CD4-positive, alpha-beta T cell treated with Interleukin-1 beta for 1 hour (primary cell): ENCODE measurements at regions not wholly inside any gene's neighbourhood (a gene's known extent, or its start where the extent isn't known, plus 50 kb on each side); places are given as distances from the start of the nearest gene placed in this dataset.

ENCODE experiments used
- DNase-seq, 2 donors: peaks; one replicate each; pipeline ENCODE4 v3.0.0-alpha.2; 2020 to 2022

GRCh38 chr2:38509947-38510326 is 92.8 kb downstream of the HNRNPLL start:
- DNase-seq: no peak

- no peak for DNase-seq
Measured at GRCh38 chr2:38509314-38509946, 93.3 kb downstream of the HNRNPLL start.

DNA sequence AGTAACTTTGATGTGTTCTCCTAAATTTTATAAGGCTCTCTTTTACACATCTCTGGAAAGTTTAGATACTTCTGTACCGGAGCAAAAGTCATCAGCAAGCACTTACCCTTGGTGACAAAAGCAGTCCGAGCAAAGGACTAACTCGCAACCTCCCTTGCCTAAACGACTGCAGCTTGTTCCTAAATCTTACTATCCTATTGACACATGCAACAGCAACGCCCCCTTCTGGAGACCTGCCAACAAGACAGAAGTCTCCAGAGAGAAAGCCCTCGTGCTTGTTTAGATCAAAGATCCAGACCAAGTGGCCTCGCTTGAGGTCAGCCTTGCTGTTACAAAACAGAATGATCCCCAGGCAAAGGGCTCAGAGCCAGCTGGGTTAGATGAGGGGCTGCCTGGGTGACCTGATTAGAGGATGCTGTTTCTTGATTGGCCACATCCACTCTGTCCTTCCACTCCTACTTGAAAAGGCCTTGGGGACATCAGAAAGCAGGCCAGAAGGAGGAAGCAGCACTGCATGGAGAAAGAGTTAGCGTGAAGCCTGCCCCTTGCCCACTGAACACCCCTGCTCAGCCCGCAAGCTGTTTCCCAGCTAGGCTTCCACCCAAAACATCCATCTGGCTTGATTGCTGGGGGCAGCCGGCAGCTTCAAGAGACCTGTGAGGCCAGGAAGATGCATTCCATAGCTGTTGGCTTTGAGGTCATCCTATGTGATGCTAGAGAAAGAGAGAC is 94.3 kb downstream of the HNRNPLL start:
- peak; percentile 76 to 77 for DNase-seq

- DNase-seq: no peak
Measured at GRCh38 chr2:38507712-38508111, 95.0 kb downstream of the HNRNPLL start.

- DNase-seq: no peak
Measured at GRCh38 chr2:38505779-38506178, 96.9 kb downstream of the HNRNPLL start.

DNA sequence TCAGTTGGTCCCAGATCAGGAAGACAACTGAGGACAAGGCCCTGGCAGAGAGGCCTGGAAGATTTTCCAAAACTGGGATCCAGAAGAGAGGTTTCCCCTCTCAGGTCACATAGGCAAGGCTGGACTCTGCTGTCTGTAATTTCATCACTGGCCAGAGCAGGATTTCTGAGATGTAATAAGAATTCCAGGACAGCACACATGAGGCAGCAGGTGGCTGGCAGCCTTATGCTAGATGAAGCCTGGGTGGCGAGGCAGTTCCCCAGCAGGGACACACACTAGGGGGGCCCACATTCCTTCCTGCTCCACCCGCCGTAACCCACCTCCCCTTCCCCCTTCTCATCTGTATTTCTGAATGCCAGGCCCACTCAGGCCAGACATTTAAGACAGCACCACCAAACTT is 98.6 kb downstream of the HNRNPLL start:
- no peak for DNase-seq

GRCh38 chr2:38502107-38502506 is 100.6 kb downstream of the HNRNPLL start:
- no peak for DNase-seq

GRCh38 chr2:38500283-38500634 is 102.5 kb downstream of the HNRNPLL start:
- DNase-seq: no peak

GRCh38 chr2:38499548-38500282 is 103.0 kb downstream of the HNRNPLL start:
- DNase-seq: no peak

- DNase-seq: peak in 1 of 2 donors; percentile 17
Measured at GRCh38 chr2:38498045-38498481, 104.7 kb downstream of the HNRNPLL start.

DNA sequence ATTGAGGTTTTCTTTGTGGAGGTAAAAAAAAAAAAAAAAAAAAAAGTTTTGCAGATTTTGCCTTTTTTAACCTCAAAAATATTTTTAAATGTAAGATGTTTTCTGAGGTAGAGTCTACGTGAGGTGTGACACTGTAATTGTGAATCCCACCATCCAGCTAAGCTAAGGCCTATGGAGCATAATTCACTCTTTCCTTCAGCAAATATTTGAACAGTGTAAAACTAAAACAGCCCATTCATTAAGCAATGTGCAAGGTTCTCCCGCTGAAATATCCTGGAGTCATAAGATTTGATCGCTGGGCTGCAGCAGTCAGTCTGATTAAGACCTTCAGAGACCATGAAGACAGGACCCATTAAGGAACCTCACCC is 105.1 kb downstream of the HNRNPLL start:
- no peak for DNase-seq

- no peak for DNase-seq
Measured at GRCh38 chr2:38496927-38497669, 105.6 kb downstream of the HNRNPLL start.

- DNase-seq: no peak
Measured at GRCh38 chr2:38495880-38496279, 106.8 kb downstream of the HNRNPLL start.

DNA sequence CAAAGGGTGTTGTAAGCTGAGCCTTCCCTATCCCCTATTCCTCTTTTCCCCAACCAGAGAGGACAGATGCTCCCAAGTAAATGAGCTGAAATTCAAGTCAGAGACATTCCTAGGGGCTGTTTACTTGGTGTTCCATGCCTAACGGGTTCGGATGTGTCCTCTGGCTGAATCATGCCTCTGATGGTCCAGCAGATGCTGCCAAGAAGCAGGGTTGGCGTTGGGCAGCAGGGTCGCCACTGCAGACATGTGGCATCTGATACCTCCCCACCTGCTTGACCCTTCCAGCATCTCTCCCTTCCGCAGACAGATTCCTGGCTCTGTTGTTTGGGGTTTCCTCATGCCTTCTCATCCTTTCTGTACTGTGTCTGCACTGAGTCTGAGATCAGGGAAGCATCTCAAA is 108.3 kb downstream of the HNRNPLL start:
- no peak for DNase-seq

- DNase-seq: no peak
Measured at GRCh38 chr2:38492042-38492615, 110.6 kb downstream of the HNRNPLL start.

DNA sequence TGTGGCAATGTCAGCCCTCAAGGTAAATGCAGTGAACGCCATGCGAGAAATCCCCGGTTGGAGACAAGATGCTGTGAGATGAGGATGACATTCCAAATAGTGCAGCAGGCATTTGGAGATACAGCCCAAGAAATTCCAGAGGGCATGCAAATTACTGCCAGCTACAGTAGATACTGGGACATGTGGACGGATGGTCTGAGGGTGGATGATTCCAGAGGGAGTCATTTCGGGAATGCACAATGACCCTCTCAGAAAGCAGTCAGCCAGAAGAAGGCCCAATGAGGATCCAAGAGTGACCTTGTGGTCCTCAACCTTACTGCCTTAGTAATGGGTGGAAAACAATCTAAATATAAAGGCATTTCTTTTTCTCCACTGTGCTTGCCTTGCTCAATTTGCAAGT is 111.3 kb downstream of the HNRNPLL start:
- DNase-seq: no peak

GRCh38 chr2:38489846-38490245 is 112.8 kb upstream of the ATL2 start:
- DNase-seq: no peak

GRCh38 chr2:38487852-38488251 is 110.8 kb upstream of the ATL2 start:
- DNase-seq: no peak

DNA sequence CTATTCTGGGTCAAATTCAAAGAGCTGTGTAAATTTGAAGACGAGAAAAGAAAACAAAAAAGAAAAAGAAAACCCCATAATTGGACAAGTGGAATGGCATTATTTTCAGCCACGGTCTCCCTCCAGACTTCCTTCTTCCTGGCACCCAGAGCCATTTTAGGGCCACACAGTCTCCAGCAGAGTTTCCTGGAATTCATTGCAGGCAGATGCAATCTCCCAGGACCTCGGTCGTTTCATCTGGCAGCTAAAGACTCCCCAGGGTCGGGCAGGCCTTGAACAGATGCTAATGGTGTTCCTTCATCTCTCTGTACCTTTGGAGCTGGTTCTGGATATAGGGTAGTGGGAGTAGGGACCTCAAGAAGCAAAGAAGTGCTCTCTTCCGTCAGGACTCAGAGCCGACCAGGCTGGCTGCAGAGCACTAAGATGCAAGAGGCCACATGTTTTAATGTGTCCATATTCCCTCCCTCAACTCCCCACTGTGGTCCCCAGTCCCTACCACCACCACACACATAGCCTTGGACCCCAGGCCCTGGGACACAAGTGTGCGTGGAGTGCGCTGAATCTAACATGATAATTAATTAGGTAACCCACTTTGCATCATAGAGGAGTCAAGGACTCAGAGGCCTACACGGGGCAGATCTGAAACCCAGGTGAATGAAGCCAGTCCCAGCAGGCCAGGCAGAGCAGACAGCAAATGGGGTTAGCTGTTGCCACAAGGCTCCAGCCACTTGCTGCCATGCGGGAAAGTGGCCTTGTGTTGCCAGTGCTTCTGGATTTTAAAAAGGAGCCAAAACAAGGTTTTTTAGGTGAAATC is 109.3 kb upstream of the ATL2 start:
- DNase-seq: no peak

- DNase-seq: peak in 1 of 2 donors; percentile 7
Measured at GRCh38 chr2:38485734-38486133, 108.7 kb upstream of the ATL2 start.

DNA sequence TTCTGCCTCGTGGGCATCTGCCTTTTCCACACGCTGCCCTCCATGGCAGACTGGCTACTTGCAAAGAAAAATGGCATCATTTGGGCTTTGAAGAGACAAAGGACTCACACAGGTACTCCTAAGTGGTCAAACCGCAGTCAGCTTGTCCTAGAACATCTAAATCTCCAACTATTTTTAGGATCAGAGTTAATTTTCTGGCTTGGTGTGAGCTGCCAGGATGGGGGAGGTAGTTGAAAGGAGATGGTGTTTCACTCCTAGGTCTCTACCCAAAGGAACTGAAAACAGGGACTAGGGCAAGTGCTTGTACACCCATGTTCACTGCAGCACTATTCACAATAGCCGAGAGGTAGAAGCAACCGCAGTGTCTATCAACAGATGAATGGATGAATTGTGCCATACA is 107.9 kb upstream of the ATL2 start:
- DNase-seq: no peak
